GM18909 (cell line): ENCODE measurements at regions not wholly inside any gene's neighbourhood (a gene's known extent, or its start where the extent isn't known, plus 50 kb on each side); places are given as distances from the start of the nearest gene placed in this dataset.

Source experiments
- ATAC-seq: cut with Tn5 transposase; IDR thresholded peaks from one replicate; pipeline ENCODE4 v1.9.1; 2021; ENCODE audit warnings: mild to moderate bottlenecking; ENCODE audit not compliant: unreplicated experiment, poor library complexity

GRCh38 chr4:31548021-31548420 lies 827.9 kb downstream of the PCDH7 start:
- no peak for ATAC-seq

- no peak for ATAC-seq
These were observed 828.7 kb downstream of the PCDH7 start for GRCh38 chr4:31548823-31549222.

- ATAC-seq = no peak
These were observed 829.1 kb downstream of the PCDH7 start for GRCh38 chr4:31549256-31549655.

- no peak for ATAC-seq
These were observed 837.3 kb downstream of the PCDH7 start for GRCh38 chr4:31557437-31557836.

GRCh38 chr4:31573554-31573953 lies 853.4 kb downstream of the PCDH7 start:
- ATAC-seq = no peak

- ATAC-seq = no peak
These were observed 855.3 kb downstream of the PCDH7 start for GRCh38 chr4:31575504-31575903.

GRCh38 chr4:31580843-31581242 lies 860.7 kb downstream of the PCDH7 start:
- no peak for ATAC-seq

GRCh38 chr4:31585503-31585902 lies 865.3 kb downstream of the PCDH7 start:
- ATAC-seq = no peak

GRCh38 chr4:31592293-31592692 lies 872.1 kb downstream of the PCDH7 start:
- no peak for ATAC-seq

GRCh38 chr4:31595496-31595895 lies 875.3 kb downstream of the PCDH7 start:
- ATAC-seq = no peak

GRCh38 chr4:31598639-31599038 lies 878.5 kb downstream of the PCDH7 start:
- ATAC-seq = no peak

- ATAC-seq = no peak
These were observed 881.6 kb downstream of the PCDH7 start for GRCh38 chr4:31601793-31602192.

- no peak for ATAC-seq
These were observed 893.9 kb downstream of the PCDH7 start for GRCh38 chr4:31613946-31614623.

- no peak for ATAC-seq
These were observed 897.5 kb downstream of the PCDH7 start for GRCh38 chr4:31617667-31618066.

- ATAC-seq = no peak
These were observed 900.3 kb downstream of the PCDH7 start for GRCh38 chr4:31620476-31620875.

- ATAC-seq = no peak
These were observed 925.1 kb downstream of the PCDH7 start for GRCh38 chr4:31645236-31645635.

GRCh38 chr4:31647786-31648185 lies 927.6 kb downstream of the PCDH7 start:
- ATAC-seq = no peak

GRCh38 chr4:31649878-31650277 lies 929.7 kb downstream of the PCDH7 start:
- no peak for ATAC-seq

- ATAC-seq = no peak
These were observed 931.4 kb downstream of the PCDH7 start for GRCh38 chr4:31651541-31651940.

GRCh38 chr4:31655328-31655727 lies 935.2 kb downstream of the PCDH7 start:
- no peak for ATAC-seq

- no peak for ATAC-seq
These were observed 937.8 kb downstream of the PCDH7 start for GRCh38 chr4:31657859-31658570.

GRCh38 chr4:31660916-31661315 lies 940.7 kb downstream of the PCDH7 start:
- ATAC-seq = no peak
